ENCODE measurements at regions not wholly inside any gene's neighbourhood (a gene's known extent, or its start where the extent isn't known, plus 50 kb on each side); places are given as distances from the start of the nearest gene placed in this dataset.

- ChIA-PET CTCF (no interaction called here), POLR2A (ENCODE audit: unreplicated experiment) (no interaction called here)
- Histone ChIP-seq H3K4me3 (ENCODE audit: insufficient read depth, low read depth, low read length) (no peak overlapping the region), H3K9ac (ENCODE audit: low read depth, low read length) (no peak overlapping the region), H3K18ac (ENCODE audit: low read depth, low read length) (no peak overlapping the region), H4K8ac (ENCODE audit: low read depth in 2 of 2, low read length in 2 of 2) (no peak overlapping the region), H2BK20ac (ENCODE audit: low read depth, low read length) (no peak overlapping the region), H3K4me2 (ENCODE audit: low read depth, low read length) (no peak overlapping the region), H2AFZ (replicated peaks; ENCODE audit: low read length, poor library complexity) (no peak overlapping the region), H3K4ac (ENCODE audit: low read depth, low read length) (no peak overlapping the region), H3K36me3 (ENCODE audit: control insufficient read depth, insufficient read depth, low read length) (no peaks in the 10 kb centered on the region), H3K27me3 (ENCODE audit: control insufficient read depth, insufficient read depth, low read length) (no peaks in the 10 kb centered on the region), H2AK9ac (replicated peaks; ENCODE audit: low read depth, low read length, poor library complexity) (no peak overlapping the region), H3K4me1 (ENCODE audit: control insufficient read depth, insufficient read depth, low read length) (no peaks in the 10 kb centered on the region), H3K79me1 (ENCODE audit: low read depth in 1 of 2, low read length in 2 of 2) (no peaks in the 10 kb centered on the region), H3K23ac (ENCODE audit: low read depth, low read length) (no peak overlapping the region), H3K9me3 (ENCODE audit: control insufficient read depth, insufficient read depth, low read length) (no peaks in the 10 kb centered on the region), H4K20me1 (ENCODE audit: insufficient read depth, low read length) (no peaks in the 10 kb centered on the region), H3K27ac (ENCODE audit: insufficient read depth, low read length) (no peak overlapping the region), H2BK5ac (ENCODE audit: low read depth, low read length, poor library complexity, severe bottlenecking) (no peak overlapping the region), H4K91ac (ENCODE audit: insufficient read depth, low read depth, low read length) (no peak overlapping the region), H2AK5ac (ENCODE audit: low read depth, low read length) (no peak overlapping the region), H3K9me1 (ENCODE audit: insufficient read depth, low read length) (no peaks in the 10 kb centered on the region), H3K14ac (replicated peaks; ENCODE audit: low read depth, low read length) (no peak overlapping the region), H3K56ac (ENCODE audit: extremely low read depth, insufficient read depth, low read length) (no peak overlapping the region), H2BK120ac (ENCODE audit: low read depth, low read length) (no peak overlapping the region), H2BK15ac (ENCODE audit: low read depth, low read length) (no peak overlapping the region), H4K5ac (ENCODE audit: low read depth, low read length) (no peak overlapping the region)
- no TSS peak for BruUV-seq (replicated peaks)
- WGBS, 2 experiments (ENCODE audit: extremely low coverage in 2 of 2, insufficient read length in 1 of 2) = 70% methylated on average over 2 of the region's 8 CpGs; no CpG with 5 or more reads in 1 of the 2 experiments
- no peak for TF ChIP-seq CTCF (conservative IDR thresholded peaks at IDR 0.05; ENCODE audit: low read depth, low read length)
- no peak for TF ChIP-seq RFX5 (IDR thresholded peaks at IDR 0.05; ENCODE audit: low read depth, low read length)
- TF ChIP-seq MXI1 (IDR thresholded peaks at IDR 0.05; ENCODE audit: borderline replicate concordance, low read depth, low read length) = no peak
- no peak for TF ChIP-seq SMC3 (IDR thresholded peaks at IDR 0.05; ENCODE audit: low read depth, low read length)
- no peak for TF ChIP-seq BHLHE40 (IDR thresholded peaks at IDR 0.05; ENCODE audit: low read depth, low read length)
- TF ChIP-seq RAD21 (IDR thresholded peaks at IDR 0.05; ENCODE audit: low read length) = no peak
- intact Hi-C loops (cut with micrococcal nuclease) = loop anchor here (10.0 kb wide), 1 partner anchor 87 kb away; no protein-coding TSS in a partner anchor
- in situ Hi-C loops (cut with MboI; ENCODE audit: low sequenced_read_pairs) = no loop called here
- DNase-seq = no peak
- dilution Hi-C loops (cut with HindIII; ENCODE audit: low sequenced_read_pairs, unreplicated experiment) = no loop called here
- ATAC-seq (ENCODE audit: low read depth) = no peak
These were observed 103.0 kb upstream of the SFSWAP start for GRCh38 chr12:131607658-131608447.

Measured in IMR-90 (cell line).